GM18867 (cell line): ENCODE measurements at regions not wholly inside any gene's neighbourhood (a gene's known extent, or its start where the extent isn't known, plus 50 kb on each side); places are given as distances from the start of the nearest gene placed in this dataset.

ENCODE experiments used
- ATAC-seq: cut with Tn5 transposase; IDR thresholded peaks from one replicate; pipeline ENCODE4 v1.9.1; 2021; ENCODE audit warnings: mild to moderate bottlenecking, moderate library complexity; ENCODE audit not compliant: unreplicated experiment

DNA sequence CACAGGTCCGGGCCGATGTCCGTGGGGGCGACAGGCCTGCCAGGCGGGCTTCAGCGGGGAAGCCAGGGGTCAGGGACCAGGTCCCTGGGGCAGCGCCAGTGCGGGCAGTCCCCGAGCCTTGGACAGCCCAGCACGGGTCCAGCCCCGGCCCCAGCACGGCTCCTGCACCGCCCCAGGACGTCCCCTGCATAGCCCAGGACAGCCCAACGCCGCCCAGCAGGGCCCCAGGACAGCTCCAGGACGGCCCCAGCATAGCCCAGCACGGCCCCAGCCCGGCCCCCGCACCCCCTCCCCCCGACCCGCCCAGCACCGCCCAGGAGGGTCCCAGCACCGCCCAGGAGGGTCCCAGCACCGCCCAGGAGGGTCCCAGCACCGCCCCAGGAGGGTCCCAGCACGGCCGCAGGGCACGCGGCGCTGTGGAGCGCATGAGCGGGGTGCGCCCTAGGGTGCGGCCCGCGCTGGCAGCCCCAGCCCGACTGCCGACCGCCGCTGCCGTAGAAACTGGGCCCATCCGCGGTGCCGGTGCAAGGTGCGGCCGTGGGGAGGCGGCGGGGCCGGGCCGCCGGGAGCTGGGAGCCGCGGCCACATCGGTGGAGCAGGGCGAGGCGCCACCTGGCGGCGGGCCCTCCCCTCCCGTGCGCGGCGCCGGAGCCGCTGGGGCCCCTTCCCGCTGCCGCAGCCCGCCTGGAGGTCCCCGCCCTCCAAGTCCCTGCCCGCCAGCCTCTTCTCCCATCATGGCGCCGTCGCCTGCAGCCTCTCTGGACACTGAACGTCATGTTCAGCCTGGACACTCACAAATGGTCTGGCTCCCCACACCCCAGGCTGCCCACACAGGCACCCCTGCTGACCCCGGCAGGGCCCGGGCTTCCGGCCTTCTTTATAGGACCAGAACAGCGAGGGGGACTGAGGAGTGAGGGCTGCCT is 106.8 kb upstream of the NKX1-1 start:
- no peak for ATAC-seq

DNA sequence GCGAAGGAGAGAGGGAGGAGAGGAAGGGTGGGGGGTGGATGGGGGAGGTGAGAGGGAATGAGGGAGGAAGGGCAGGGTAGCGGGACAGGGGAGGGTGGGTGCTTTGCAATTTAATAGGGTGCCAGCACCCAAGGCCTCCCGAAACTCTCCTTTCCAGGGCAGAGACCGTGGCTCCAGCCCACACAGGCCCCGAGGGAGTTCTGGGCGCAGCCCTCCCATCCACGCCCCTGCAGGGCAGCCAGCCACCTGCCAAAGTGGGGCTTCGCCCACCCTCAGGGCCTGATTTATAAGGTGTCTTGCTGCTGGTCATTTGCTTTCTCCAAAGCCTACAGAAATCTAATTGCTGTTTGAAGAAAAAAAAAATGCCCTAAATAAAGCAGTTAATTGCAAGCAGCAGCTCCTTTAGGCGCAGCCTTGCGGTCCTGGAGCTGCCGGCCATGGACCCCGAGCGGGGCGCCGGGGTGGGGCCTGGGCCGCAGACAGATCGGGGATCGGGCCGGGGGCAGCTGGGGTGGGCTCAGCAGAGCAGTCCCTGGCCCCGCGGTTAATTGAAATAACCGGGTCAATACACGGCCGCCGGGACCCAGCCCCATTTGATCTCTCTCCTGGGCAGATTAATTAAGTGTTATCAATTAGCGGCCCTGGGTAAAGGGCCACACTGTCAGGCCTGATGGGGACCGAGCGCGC is 106.0 kb upstream of the NKX1-1 start:
- ATAC-seq, result no peak

GRCh38 chr4:1511441-1512041 is 105.3 kb upstream of the NKX1-1 start:
- ATAC-seq, result no peak

GRCh38 chr4:1510931-1511330 is 104.7 kb upstream of the NKX1-1 start:
- ATAC-seq, result no peak

DNA sequence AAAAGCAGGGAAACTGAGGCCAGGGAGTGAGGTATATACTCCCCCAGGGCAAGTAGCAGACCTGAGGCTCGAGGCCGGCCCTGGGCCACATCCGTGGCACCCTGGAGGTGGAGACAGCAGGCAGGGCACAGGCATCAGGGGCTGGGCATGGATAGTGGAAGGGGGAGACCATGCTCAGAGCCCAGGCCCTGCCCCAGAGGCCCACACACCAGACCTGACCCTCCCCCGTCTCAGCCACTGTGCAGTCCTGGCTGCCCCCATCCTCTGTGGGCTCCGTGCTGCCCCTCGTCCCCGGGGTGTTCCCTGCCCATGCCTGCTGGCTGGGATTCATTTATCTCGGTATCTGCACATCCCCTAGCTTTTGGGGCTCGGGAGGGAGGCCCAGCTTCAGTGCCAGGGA is 103.1 kb upstream of the NKX1-1 start:
- ATAC-seq, result no peak

DNA sequence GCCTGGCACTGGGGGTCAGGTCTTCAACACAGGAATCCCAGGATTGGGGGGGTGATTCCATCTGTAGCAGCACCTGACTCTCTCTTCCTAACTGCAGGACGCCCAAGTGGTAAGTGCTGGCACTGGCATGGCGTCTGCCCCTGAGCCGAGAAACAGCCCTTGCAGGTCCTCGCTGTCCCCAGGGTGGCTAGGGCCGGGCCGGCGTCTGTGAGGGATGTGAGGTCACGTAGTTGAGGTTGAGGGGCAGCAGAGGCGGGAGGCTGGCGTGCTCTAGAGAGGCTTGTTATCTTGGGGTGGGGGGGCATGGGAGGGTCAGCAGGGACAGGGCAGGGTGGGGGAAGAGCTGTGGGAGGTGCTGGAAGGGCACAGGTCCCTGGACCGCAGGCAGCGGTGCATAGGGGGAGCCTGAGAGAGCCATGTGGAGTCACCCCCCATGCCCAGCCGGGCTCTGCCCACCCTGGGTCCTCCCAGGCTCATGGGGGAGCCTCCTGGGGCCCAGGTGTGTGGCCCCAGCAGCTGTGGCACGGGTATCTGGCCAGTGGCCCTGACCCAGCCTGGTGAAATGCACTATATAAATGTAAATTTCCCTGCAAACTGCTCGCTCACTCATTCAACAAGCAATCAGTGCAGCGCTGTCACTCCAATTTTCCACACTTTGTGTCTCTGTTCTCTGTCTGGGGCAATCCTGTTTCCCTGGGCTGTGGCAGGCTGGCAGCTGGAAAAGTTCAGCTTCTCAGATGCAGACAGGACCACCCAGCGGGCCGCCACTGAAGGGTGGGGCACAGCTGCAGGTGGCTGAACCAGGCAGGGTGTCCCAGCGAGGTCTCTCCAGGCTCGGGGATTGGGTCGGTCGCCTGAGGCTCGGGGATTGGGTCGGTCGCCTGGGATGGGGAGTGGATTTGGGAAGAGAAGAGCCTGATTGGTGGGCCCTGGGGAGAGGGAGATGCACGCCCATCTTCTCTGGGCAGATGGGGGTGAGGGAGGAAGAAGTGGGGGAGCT is 102.2 kb upstream of the NKX1-1 start:
- ATAC-seq, result no peak

- no peak for ATAC-seq
These were observed 100.9 kb upstream of the NKX1-1 start for GRCh38 chr4:1506956-1507721.

DNA sequence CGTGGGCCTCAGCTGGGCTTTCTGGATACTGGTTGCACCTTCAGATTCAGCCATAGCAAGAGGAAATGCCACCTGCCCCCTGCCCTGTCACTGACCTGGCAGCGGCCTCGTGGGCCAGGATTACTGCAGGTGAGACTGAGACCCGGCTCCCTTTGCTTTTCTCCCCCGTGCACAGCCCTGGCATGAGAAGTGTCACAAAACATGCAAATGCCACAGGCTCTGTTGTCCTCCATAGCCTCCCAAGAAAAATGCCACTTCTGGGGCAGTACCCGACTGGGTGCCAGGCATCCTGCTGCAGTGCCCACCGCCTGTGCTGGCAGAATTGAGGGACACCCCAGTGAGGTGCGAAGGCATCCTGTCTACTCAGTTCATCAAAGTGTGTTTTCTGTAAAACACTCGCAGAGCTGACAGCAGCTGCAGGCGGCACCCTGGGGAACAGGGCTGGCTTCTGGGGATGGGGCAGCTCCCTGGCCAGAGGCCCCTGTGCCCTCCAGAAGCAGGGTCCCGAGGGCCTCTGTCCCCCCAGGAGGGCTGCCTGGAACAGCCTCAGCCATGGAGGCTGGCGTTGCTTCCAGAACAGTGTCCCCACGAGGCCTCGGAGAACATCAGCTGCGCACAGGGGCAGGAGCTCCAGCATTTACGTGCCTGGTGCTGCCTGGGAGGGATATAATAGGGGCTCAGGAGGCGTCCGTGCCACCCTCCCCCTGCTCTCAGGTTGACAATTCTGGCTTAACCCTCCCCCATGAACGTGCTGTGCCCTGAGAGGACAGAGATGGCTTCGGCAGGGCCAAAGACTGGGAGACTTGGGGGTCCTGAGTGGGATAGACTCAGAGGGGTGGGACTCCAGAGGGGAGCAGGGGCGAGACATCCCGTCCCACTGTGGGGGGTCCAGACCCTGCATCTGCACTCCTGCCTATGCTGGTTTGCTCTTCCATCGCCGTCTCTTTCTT is 99.5 kb upstream of the NKX1-1 start:
- no peak for ATAC-seq

- ATAC-seq, result no peak
These were observed 98.6 kb upstream of the NKX1-1 start for GRCh38 chr4:1504595-1505500.

DNA sequence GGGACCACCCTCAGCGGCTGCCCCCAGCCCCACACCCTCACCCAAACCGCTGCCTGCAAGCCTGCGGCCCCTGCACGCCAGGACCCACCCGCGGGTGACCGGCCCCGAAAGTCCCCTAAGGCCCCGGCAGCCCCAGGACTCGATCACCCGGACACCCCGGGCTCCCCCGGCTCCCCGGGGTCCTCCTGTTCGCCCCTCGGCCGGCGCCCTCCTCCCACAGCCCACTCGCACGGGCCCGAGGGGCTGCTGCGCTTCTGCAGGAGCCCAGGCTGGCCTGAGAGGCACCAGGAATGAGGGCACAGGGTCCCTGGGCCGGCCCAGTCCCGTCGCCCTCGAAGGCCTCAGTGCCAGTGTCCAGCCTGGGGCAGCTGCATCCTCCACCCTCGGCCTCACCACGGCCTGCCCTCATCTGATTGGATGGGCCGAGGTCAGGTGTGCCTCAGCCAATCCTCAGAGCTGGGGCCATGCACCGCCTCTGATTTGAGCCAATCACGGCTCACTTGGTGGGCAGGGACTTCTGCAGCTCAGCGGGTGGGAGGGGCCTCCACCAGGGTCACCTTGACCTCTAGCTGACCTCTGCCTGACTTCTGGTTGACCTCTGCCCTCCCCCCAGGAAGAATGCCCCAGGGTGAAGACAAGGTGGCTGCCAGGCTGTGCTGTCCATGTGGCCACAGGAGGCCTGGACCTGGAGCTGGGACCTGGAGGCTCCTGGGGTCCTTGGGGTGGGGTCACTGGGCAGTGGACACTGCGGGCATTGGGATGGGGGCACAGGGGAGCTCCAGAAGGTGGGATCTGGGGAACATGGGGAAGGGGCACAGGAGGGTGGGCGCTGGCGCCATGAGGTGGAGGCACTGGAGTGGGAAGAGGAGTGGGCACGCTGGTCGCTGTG is 97.6 kb upstream of the NKX1-1 start:
- ATAC-seq, result no peak

DNA sequence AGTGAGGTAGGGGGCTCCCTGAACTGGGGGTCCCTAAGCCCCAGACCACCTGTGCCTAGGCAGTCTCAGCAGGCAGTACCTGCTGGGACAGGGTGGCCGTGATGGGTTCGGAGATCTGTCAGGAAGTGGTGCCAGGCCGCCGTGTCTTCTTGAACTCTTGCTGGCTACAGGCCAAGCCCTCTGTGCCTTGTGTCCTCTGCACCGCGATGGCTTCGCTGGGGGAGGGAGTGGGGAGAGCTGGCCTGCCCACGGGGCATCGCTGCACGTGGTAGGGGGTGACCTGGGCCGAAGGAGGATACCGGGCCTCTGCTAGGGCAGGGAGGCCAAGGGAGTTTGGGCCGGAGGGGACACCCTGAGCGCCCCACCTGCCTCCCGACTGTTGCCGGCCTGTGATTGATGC is 96.7 kb upstream of the NKX1-1 start:
- ATAC-seq, result no peak

GRCh38 chr4:1502501-1502886 is 96.3 kb upstream of the NKX1-1 start:
- ATAC-seq, result no peak

- no peak for ATAC-seq
These were observed 95.7 kb upstream of the NKX1-1 start for GRCh38 chr4:1501754-1502500.

DNA sequence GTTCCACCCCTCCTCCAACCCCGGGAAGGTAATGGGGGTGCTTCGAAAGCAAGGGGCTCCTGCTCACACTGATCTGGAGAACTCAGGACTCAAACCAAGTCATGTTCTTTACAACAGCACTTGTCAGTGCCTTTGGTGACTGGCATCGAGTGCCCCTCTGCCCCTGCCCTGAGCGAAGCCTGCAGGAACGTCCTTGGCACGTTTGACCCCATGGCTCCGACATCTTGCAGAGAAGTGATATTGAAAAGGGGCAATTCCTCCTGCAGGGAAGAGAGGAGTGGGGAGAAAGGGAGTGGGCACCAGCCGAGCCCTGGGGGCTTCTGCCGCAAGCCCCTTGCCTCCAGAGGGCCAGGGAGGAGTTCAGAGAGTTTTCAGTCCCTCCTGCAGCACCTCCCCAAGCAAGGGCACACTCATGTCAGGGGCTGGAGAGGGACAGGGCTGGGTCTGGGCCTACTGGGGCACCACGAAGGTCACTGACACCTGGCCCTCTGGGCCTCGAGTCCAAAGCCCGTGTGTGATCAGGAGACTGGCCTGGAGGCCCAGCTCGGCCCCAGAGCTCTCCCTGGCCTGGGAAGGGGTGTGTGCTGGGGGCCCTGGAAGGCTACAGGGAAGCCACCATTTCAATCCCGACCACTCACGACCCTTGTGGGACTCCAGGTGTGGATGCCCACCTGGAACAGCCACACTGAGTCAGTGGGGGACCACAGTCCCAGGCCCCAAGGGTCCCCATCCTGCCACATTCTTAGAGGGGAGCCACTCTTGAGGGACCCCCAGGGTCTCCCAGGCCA is 94.9 kb upstream of the NKX1-1 start:
- ATAC-seq, result no peak

DNA sequence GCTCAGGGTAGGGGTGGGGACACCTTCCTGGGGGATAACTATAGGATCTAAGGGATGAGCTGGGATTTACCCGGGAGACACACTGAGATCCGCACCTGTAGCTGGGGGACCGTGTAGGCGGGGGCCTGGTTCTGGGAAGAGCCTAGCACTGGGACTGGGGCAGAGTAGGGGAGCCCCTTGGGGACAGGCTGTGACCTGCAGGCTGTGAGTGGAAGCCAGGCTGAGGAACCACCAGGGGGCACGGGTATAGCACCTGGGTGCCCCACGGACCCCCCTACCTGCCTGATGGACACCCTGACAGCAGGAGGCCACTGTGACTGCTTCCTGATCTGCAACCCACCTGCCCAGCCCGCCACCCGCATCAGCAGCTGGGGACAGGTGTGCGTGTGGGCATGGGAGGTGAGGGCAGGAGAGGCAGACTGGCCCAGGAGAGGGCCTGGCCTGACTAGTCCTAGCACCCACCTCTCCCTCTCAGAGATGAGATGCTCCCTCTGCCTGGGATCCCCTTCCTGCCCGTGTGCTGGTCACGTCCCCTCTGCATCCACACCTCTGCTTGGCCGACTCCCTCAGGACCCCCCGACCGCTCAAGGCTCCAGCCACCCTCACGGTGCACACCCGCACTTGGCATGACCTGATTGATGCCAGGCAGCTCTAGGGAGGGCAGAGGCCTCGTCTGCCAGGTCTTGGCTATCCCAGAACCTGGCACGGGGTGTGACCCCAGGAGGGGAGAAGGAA is 94.2 kb upstream of the NKX1-1 start:
- no peak for ATAC-seq
